ENCODE measurements at regions not wholly inside any gene's neighbourhood (a gene's known extent, or its start where the extent isn't known, plus 50 kb on each side); places are given as distances from the start of the nearest gene placed in this dataset.

DNA sequence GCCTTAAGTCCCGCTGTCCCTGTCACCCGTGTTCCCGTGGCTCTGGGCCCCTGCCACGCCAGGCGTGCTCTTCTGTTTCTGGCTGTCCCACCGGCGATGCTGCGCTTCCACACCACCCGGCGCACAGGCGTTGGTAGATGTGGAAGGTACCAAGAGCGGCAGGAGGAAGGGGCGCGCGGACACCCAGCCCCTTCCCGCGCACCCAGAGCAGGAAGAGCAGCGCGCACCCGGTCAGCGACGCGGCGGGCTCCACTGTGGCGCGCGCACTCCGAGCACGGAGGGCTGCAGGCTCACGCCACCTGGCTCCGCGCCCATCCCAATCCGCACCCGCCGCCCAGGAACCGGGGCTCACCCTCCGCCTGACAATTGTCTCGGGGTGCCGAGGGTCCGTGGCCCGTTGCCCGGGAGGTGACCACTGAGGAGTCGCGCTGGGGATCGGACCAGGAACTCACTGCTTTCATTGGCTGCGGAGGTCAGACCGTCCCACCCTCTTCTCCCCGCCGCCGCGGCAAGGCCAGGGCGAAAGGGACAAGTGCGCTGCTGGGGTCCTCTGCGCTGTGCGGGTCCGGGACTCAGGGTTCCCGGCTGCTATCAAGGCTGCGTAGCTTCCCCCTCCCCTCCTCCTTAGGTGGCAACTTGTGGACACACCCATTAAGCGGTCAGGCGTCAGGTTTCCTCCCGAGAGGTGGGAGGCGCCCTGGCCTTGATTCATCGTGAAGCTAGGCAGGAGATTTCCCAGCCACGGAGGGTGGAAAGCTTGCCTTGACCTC, 121.6 kb upstream of the ZNF92 start:
- Histone ChIP-seq H3K9me3 (no peaks in the 10 kb centered on the region), H3K4me1 (no peaks in the 10 kb centered on the region), H3K27ac (peak overlapping the region; percentile 40 to 56), H3K27me3 (no peaks in the 10 kb centered on the region), H3K36me3 (no peaks in the 10 kb centered on the region), H3K4me3 (peak overlapping the region; percentile 57 to 88 (median 75))
- intact Hi-C loops (cut with DNase I; ENCODE audit: low total_unique reads) = no loop called here
- no peak for TF ChIP-seq POLR2AphosphoS5 (IDR thresholded peaks at IDR 0.05)
- TF ChIP-seq, protein P1, sequence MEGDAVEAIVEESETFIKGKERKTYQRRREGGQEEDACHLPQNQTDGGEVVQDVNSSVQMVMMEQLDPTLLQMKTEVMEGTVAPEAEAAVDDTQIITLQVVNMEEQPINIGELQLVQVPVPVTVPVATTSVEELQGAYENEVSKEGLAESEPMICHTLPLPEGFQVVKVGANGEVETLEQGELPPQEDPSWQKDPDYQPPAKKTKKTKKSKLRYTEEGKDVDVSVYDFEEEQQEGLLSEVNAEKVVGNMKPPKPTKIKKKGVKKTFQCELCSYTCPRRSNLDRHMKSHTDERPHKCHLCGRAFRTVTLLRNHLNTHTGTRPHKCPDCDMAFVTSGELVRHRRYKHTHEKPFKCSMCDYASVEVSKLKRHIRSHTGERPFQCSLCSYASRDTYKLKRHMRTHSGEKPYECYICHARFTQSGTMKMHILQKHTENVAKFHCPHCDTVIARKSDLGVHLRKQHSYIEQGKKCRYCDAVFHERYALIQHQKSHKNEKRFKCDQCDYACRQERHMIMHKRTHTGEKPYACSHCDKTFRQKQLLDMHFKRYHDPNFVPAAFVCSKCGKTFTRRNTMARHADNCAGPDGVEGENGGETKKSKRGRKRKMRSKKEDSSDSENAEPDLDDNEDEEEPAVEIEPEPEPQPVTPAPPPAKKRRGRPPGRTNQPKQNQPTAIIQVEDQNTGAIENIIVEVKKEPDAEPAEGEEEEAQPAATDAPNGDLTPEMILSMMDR (IDR thresholded peaks at IDR 0.05) = no peak
- no peak for TF ChIP-seq POLR2A (IDR thresholded peaks at IDR 0.05)
- DNase-seq (ENCODE audit: low spot score in 2 of 2) = peak; percentile 37 to 62

DNA sequence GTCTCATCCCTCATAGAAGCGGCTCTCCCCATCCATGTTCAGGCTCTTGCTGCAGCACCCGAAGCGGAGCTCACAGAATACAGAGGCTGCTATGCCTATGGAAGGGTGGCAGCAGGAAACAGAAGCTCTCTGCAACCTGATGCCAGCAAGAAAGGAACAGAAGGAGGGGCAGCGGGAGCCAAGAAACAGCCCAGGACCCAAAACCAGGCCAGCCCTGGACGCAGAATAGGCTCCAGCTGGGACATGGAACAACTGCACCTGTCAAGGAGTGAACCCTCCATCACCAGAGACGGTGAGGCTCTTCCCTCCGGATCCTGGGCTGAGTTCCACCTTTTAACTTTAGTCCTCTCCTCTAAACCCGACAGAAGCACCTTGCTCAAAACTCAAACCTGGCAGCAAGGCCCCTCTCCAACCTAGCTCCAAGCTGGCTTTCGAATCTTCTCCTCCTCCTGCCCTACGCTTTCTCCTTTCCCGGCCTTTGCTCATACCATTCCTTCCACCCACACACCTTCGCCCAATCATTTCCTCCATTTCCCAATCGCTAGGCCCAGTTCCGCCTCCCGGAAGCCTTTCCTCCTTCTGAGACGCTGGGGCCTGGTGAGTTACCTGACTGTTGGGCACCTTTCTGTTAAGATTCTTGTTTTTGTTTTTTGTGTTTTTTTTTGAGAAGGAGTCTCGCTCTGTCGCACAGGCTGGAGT, 122.8 kb upstream of the ZNF92 start:
- Histone ChIP-seq H3K4me3 (no peak overlapping the region), H3K36me3 (no peaks in the 10 kb centered on the region), H3K4me1 (no peaks in the 10 kb centered on the region), H3K27ac (no peak overlapping the region), H3K9me3 (no peaks in the 10 kb centered on the region), H3K27me3 (no peaks in the 10 kb centered on the region)
- no peak for DNase-seq (ENCODE audit: low spot score in 2 of 2)
- intact Hi-C loops (cut with DNase I; ENCODE audit: low total_unique reads) = no loop called here
- TF ChIP-seq POLR2AphosphoS5 (IDR thresholded peaks at IDR 0.05) = no peak

DNA sequence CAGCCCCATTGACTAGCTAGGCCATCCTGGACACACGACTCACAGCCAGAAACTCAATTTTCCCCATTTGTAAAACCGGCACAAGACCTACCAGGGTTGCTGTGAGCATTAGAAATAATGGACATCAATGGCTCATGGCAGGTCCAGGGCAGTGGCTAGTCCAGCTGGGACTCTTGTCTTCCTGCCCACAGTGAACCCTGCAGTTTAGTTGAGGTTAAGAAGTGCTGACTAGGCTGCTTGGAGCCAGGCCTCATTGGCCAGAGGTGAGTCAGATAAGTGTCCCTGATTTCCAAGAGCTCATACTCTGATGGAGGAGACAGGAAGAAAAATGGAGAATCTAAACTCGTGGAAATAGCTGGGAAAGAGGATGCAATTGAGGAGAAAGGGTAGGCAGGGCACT, 123.4 kb upstream of the ZNF92 start:
- Histone ChIP-seq H3K4me1 (no peaks in the 10 kb centered on the region), H3K27ac (no peak overlapping the region), H3K36me3 (no peaks in the 10 kb centered on the region), H3K4me3 (no peak overlapping the region), H3K27me3 (no peaks in the 10 kb centered on the region), H3K9me3 (no peaks in the 10 kb centered on the region)
- TF ChIP-seq POLR2AphosphoS5 (IDR thresholded peaks at IDR 0.05) = no peak
- no peak for TF ChIP-seq POLR2A (IDR thresholded peaks at IDR 0.05)
- TF ChIP-seq, protein P1 (IDR thresholded peaks at IDR 0.05) = no peak
- intact Hi-C loops (cut with DNase I; ENCODE audit: low total_unique reads) = no loop called here
- no peak for DNase-seq (ENCODE audit: low spot score in 2 of 2)

DNA sequence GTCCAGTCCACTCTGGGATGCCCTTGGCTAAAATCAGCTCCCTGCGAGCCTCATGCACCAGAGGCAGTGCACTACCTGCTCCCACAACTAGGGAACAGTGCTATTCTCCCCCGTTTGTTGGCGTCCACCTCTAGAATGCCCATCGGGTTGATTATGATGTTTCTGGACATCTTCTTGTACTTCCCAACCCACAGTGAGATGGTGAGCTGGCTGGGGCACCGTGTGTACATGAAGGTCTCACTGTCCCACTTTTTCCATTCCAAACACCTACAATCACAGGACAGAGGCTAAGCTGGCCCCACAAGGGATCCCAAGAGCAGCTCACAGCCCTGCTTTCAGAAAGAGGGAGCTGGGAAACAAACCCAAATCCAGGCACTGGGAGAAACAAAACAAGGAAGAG, 126.2 kb upstream of the ZNF92 start:
- no peaks in the 10 kb centered on the region for H3K36me3 ChIP-seq
- H3K9me3 ChIP-seq = no peaks in the 10 kb centered on the region
- DNase-seq (ENCODE audit: low spot score in 2 of 2) = no peak
- TF ChIP-seq POLR2A (IDR thresholded peaks at IDR 0.05) = no peak
- TF ChIP-seq POLR2AphosphoS5 (IDR thresholded peaks at IDR 0.05) = no peak
- TF ChIP-seq, protein P1 (IDR thresholded peaks at IDR 0.05) = no peak
- no peaks in the 10 kb centered on the region for H3K4me1 ChIP-seq
- H3K27me3 ChIP-seq = no peaks in the 10 kb centered on the region
- intact Hi-C loops (cut with DNase I; ENCODE audit: low total_unique reads) = no loop called here
- no peak overlapping the region for H3K4me3 ChIP-seq
- no peak overlapping the region for H3K27ac ChIP-seq

DNA sequence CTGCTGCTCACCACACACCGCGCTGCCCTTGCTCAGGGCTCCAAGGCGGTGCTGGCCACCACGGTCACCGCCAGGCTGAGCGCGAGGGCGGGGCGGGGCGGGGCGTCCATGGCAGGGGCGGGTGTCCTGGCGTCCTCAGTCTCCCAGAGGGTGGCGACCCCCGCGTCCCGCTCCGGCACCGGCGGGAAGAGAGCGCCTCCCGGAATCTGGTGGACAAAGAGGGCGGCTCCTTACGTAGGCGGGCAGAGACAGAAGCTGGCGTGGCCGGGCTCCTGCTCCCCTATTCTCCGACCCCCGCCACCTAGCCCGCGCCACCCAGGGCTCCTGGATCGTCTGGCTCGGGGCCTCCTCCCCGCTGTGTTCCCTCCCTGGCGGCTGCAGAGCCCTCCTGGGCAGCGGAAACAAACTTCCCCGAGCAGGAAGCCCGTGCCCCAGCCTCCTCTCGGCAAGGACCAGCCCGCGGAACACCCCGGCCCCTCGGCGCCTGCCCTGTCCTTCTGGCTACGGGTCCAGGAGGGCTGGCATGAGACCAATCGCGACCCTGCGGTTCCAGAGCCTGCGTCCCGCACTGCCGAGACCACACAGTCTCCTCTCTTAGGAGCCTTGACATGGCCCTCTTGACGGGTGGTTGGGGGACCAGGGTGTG, 133.8 kb upstream of the ZNF92 start:
- H3K4me1 ChIP-seq = no peaks in the 10 kb centered on the region
- no peaks in the 10 kb centered on the region for H3K36me3 ChIP-seq
- DNase-seq (ENCODE audit: low spot score in 2 of 2) = peak in 1 of 2 donors; percentile 65
- H3K27ac ChIP-seq = peak overlapping the region; percentile 6 to 58
- intact Hi-C loops (cut with DNase I; ENCODE audit: low total_unique reads) = no loop called here
- TF ChIP-seq POLR2AphosphoS5 (IDR thresholded peaks at IDR 0.05) (no peak), POLR2A (IDR thresholded peaks at IDR 0.05) (no peak)
- no peaks in the 10 kb centered on the region for H3K9me3 ChIP-seq
- peak overlapping the region; percentile 40 to 75 (median 54) for H3K4me3 ChIP-seq
- H3K27me3 ChIP-seq = no peaks in the 10 kb centered on the region

DNA sequence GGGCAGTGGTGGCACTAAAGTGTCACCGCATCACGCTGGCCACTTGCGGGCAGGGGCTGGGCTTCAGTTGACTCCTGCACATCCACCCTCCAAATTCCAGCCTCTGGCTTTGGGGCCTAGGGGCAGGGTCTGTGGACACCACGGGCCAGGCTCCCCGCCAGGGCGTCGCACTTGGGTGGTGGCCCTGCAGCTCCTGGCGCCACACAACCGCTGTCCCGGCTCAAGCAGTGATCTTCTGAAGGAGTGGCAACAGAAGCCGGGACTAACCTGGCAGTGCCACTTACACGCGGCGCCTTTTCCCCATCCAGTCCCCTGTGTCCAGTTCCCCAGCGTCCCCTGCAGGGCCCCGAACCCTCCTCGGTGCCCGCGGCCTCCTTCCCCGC, 134.3 kb upstream of the ZNF92 start:
- H3K36me3 ChIP-seq = no peaks in the 10 kb centered on the region
- DNase-seq (ENCODE audit: low spot score in 2 of 2) = no peak
- H3K27ac ChIP-seq = peak overlapping the region in 1 of 2 donors; percentile 58
- no peaks in the 10 kb centered on the region for H3K9me3 ChIP-seq
- no peaks in the 10 kb centered on the region for H3K27me3 ChIP-seq
- intact Hi-C loops (cut with DNase I; ENCODE audit: low total_unique reads) = no loop called here
- H3K4me3 ChIP-seq = peak overlapping the region; percentile 40 to 75 (median 54)
- no peak for TF ChIP-seq POLR2A (IDR thresholded peaks at IDR 0.05)
- TF ChIP-seq, protein P1 (IDR thresholded peaks at IDR 0.05) = no peak
- TF ChIP-seq POLR2AphosphoS5 (IDR thresholded peaks at IDR 0.05) = no peak
- no peaks in the 10 kb centered on the region for H3K4me1 ChIP-seq

Data from breast epithelium (tissue), 4 donors.